ENCODE measurements at regions not wholly inside any gene's neighbourhood (a gene's known extent, or its start where the extent isn't known, plus 50 kb on each side); places are given as distances from the start of the nearest gene placed in this dataset.

GRCh38 chr7:85699482-85699881 is 512.6 kb upstream of the SEMA3D start:
- no peak for TF ChIP-seq CTCF (IDR thresholded peaks at IDR 0.05; ENCODE audit: low read depth, low read length, missing input control)
- no peak for TF ChIP-seq REST (IDR thresholded peaks at IDR 0.05)
- TF ChIP-seq ATF3 (IDR thresholded peaks at IDR 0.05), result no peak
- TF ChIP-seq JUND (IDR thresholded peaks at IDR 0.05), result no peak
- TF ChIP-seq HNF4G (IDR thresholded peaks at IDR 0.05), result no peak
- TF ChIP-seq YY1 (IDR thresholded peaks at IDR 0.05), result no peak
- no peak for TF ChIP-seq MAX (IDR thresholded peaks at IDR 0.05)

Data from liver (tissue), 3 donors.